HepG2 (cell line): ENCODE measurements at regions not wholly inside any gene's neighbourhood (a gene's known extent, or its start where the extent isn't known, plus 50 kb on each side); places are given as distances from the start of the nearest gene placed in this dataset.

Experiments used
- ATAC-seq: fragments of 200-7000 bp; cut with Tn5 transposase; 3 replicates; pipeline ENCODE4 v1.9.1; 2020; ENCODE audit warnings: mild to moderate bottlenecking, moderate library complexity
- BruUV-seq: library from RNA; stranded (reverse); fragments of 400-500 nt; replicated peaks from 2 replicates; lab custom pipeline; 2021; lab: Mats Ljungman, UMichigan
- CTCF ChIA-PET: fragments of 300-600 bp; formaldehyde crosslinking; extraction: SDS; loops from one replicate; lab custom pipeline; 2021; ENCODE audit warnings: low total read pairs, inconsistent platforms, low intra/inter-chr PET ratio; lab: Yijun Ruan, JAX
- POLR2A ChIA-PET: fragments of 350-600 bp; sonication (Branson Sonifier 250); formaldehyde crosslinking; loops from one replicate; lab custom pipeline; 2020; ENCODE audit warnings: antibody characterized with exemption, inconsistent platforms; lab: Yijun Ruan, JAX
- DNase-seq: peaks from one replicate; pipeline ENCODE4 v3.0.0-alpha.2; 2015; ENCODE audit warnings: low spot score
- FAIRE-seq: peaks from 3 replicates; lab custom pipeline; 2011; peaks lifted over from hg19 to GRCh38; lab: Jason Lieb, UNC
- H2AFZ ChIP-seq: one replicate; pipeline ENCODE4 v1.6.1; 2011; ENCODE audit warnings: low read length, inconsistent platforms
- H3K27ac ChIP-seq: fragments of 300-600 bp; 3 replicates; pipeline ENCODE4 v1.8.0; 2011; ENCODE audit warnings: mixed run types, mild to moderate bottlenecking, mixed read lengths, low read length, inconsistent platforms; ENCODE audit not compliant: insufficient read depth; ENCODE audit errors: extremely low read length
- H3K27me3 ChIP-seq, 2 experiments: fragments of 200-600 bp in 1 of 2; 2 replicates in 1 of 2; 3 replicates in 1 of 2; pipeline versions ENCODE4 v1.6.0 to v1.8.0; 2011; ENCODE audit warnings: low read length in 2 of 2, mild to moderate bottlenecking in 2 of 2, moderate library complexity in 2 of 2, inconsistent platforms in 1 of 2; ENCODE audit not compliant: insufficient read depth in 2 of 2, control insufficient read depth in 1 of 2
- H3K36me3 ChIP-seq, 2 experiments: fragments of 200-600 bp in 1 of 2; replicated peaks in 1 of 2; 2 replicates in 1 of 2; 3 replicates in 1 of 2; pipeline versions ENCODE4 v1.5.1 to v1.8.0; 2011; ENCODE audit warnings: low read length in 2 of 2, inconsistent platforms in 1 of 2; ENCODE audit not compliant: insufficient read depth in 2 of 2, control insufficient read depth in 1 of 2
- H3K4me1 ChIP-seq: 2 replicates; pipeline ENCODE4 v1.5.1; 2012; ENCODE audit warnings: low read length, inconsistent platforms; ENCODE audit not compliant: insufficient read depth
- H3K4me2 ChIP-seq: 2 replicates; pipeline ENCODE4 v1.6.0; 2011; ENCODE audit warnings: low read depth, low read length, inconsistent platforms
- H3K4me3 ChIP-seq, 3 experiments: fragments of 200-600 bp in 1 of 3; sonication (generic), shearing (Covaris generic) in 1 of 3; replicated peaks in 1 of 3; 2 replicates each; pipeline ENCODE4 v1.5.1; 2011 to 2016; ENCODE audit warnings: low read length in 3 of 3, inconsistent platforms in 2 of 3, low read depth in 2 of 3, mild to moderate bottlenecking in 2 of 3, control low read depth in 1 of 3, mixed read lengths in 1 of 3; ENCODE audit not compliant: insufficient read depth in 1 of 3
- H3K79me2 ChIP-seq: one replicate; pipeline ENCODE4 v1.6.1; 2011; ENCODE audit warnings: low read length, inconsistent platforms; ENCODE audit not compliant: insufficient read depth
- H3K9ac ChIP-seq: 2 replicates; pipeline ENCODE4 v1.6.0; 2011; ENCODE audit warnings: mild to moderate bottlenecking, low read depth, low read length, inconsistent platforms; ENCODE audit not compliant: insufficient read depth
- H3K9me3 ChIP-seq: 2 replicates; pipeline ENCODE4 v1.5.1; 2012; ENCODE audit warnings: mild to moderate bottlenecking, low read length
- H4K20me1 ChIP-seq: 2 replicates; pipeline ENCODE4 v1.6.0; 2011; ENCODE audit warnings: inconsistent platforms, mild to moderate bottlenecking, low read length, moderate library complexity; ENCODE audit not compliant: insufficient read depth
- ARID3A ChIP-seq: IDR thresholded peaks from 2 replicates; pipeline ENCODE4 v1.6.1; 2012; ENCODE audit warnings: low read depth, low read length, improper control_type of control experiment
- BHLHE40 ChIP-seq: IDR thresholded peaks from 2 replicates; pipeline ENCODE4 v1.6.1; 2011; ENCODE audit warnings: low read length, improper control_type of control experiment
- CCAR2 ChIP-seq: fragments of 200-400 bp; formaldehyde crosslinking; optimal IDR thresholded peaks from 2 replicates; pipeline ENCODE3; 2018; ENCODE audit warnings: low read depth, mild to moderate bottlenecking, low read length, moderate library complexity
- ELF3 ChIP-seq: IDR thresholded peaks from 2 replicates; pipeline ENCODE4 v1.6.1; 2016; ENCODE audit warnings: missing genetic modification reagents, missing compliant biosample characterization
- HOXD1 ChIP-seq: sonication (generic); formaldehyde crosslinking; IDR thresholded peaks from 2 replicates; pipeline ENCODE4 v1.5.0; 2020; ENCODE audit warnings: missing genetic modification reagents
- NFAT5 ChIP-seq: sonication (generic); formaldehyde crosslinking; IDR thresholded peaks from 2 replicates; pipeline ENCODE4 v1.4.0; 2020; ENCODE audit warnings: missing genetic modification reagents
- SP2 ChIP-seq: sonication (generic); formaldehyde crosslinking; IDR thresholded peaks from 2 replicates; pipeline ENCODE4 v1.5.1; 2020; ENCODE audit warnings: mild to moderate bottlenecking, missing genetic modification reagents
- USF2 ChIP-seq, 2 experiments: sonication (generic) in 1 of 2; formaldehyde crosslinking in 1 of 2; IDR thresholded peaks; 2 replicates each; pipeline versions ENCODE4 v1.5.1 to v1.6.1; 2011 to 2020; ENCODE audit warnings: borderline replicate concordance in 1 of 2, low read depth in 1 of 2, low read length in 1 of 2, mild to moderate bottlenecking in 1 of 2, missing genetic modification reagents in 1 of 2, moderate library complexity in 1 of 2
- ZFY ChIP-seq: sonication (generic); formaldehyde crosslinking; IDR thresholded peaks from 2 replicates; pipeline ENCODE4 v1.4.0; 2020; ENCODE audit warnings: missing genetic modification reagents
- ZNF225 ChIP-seq: sonication (generic); formaldehyde crosslinking; IDR thresholded peaks from 2 replicates; pipeline ENCODE4 v1.4.0; 2020; ENCODE audit warnings: mild to moderate bottlenecking, missing genetic modification reagents
- ZNF530 ChIP-seq: sonication (generic); formaldehyde crosslinking; IDR thresholded peaks from 2 replicates; pipeline ENCODE4 v1.5.0; 2020; ENCODE audit warnings: low read depth, mild to moderate bottlenecking, missing genetic modification reagents
- ZNF615 ChIP-seq: sonication (generic); formaldehyde crosslinking; IDR thresholded peaks from 2 replicates; pipeline ENCODE4 v1.5.0; 2020; ENCODE audit warnings: mild to moderate bottlenecking, missing genetic modification reagents, borderline replicate concordance
- WGBS: methylation state at CpG from one replicate; pipeline ENCODE4 v1.1.6; 2017; ENCODE audit warnings: low lambda C conversion rate; 5-methylcytosine and 5-hydroxymethylcytosine counted together
- in situ Hi-C: cut with HindIII; loops from 2 replicates; pipeline ENCODE4 v1.10.0; 2017; ENCODE audit warnings: low pct_unique_long_range_greater_than_20kb; ENCODE audit not compliant: extremely low pct_ligation_motif_present
- intact Hi-C: fragments of 100-400 bp; cut with micrococcal nuclease; formaldehyde crosslinking; loops from one replicate; pipeline ENCODE4 v1.10.0; 2022; ENCODE audit not compliant: unreplicated experiment
- TF ChIP-seq, protein P1 (sequence below): sonication (generic); formaldehyde crosslinking; IDR thresholded peaks from 2 replicates; pipeline ENCODE4 v1.5.0; 2020; ENCODE audit warnings: mild to moderate bottlenecking, low read depth, missing genetic modification reagents, borderline replicate concordance

GRCh38 chr10:118900617-118901016 is 128.9 kb upstream of the NANOS1 start (continued):
- TF ChIP-seq NFAT5 (CRISPR knock-in tag), result no peak

DNA sequence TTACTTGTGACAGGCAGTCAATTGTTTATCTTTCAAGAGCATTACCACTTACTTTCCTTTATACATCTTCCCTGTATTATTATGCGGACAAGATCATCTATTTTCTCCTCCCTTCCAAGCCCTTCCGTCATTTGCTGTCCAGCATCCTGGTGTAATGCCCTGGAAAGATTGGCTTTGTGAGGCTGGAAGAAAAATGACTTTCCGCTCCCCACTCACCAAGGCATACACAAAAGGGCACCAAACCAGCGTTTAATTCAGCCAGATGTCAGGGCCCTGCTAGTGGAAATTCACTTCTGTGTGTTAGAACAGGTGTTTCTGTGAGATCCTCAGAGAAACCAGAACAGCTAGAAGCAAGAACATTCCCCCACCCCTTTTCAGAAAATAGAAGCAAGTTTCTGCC is 128.1 kb upstream of the NANOS1 start:
- FAIRE-seq (no peak), DNase-seq (no peak), ATAC-seq (no peak)
- Histone ChIP-seq H2AFZ (no peak overlapping the region), H3K36me3 (no peaks in the 10 kb centered on the region), H3K79me2 (no peaks in the 10 kb centered on the region), H3K27ac (no peak overlapping the region), H4K20me1 (no peaks in the 10 kb centered on the region), H3K9me3 (no peaks in the 10 kb centered on the region; the same call in 1 of the 2 replicates), H3K4me1 (no peaks in the 10 kb centered on the region), H3K4me2 (no peak overlapping the region), H3K4me3 (no peak overlapping the region), H3K27me3 (no peaks in the 10 kb centered on the region; a peak in 1 of 5 replicates), H3K9ac (no peak overlapping the region)
- intact Hi-C loops, result no loop called here
- 55% methylated on average over 4 of the region's 4 CpGs for WGBS
- no TSS peak for BruUV-seq
- in situ Hi-C loops, result no loop called here
- CTCF ChIA-PET, result no interaction called here
- POLR2A ChIA-PET, result no interaction called here
- TF ChIP-seq HOXD1 (CRISPR knock-in tag) (no peak), USF2 (IDR thresholded peaks at IDR 0.05; ENCODE audit: low read depth, low read length) (no peak), USF2 (CRISPR knock-in tag; IDR thresholded peaks at IDR 0.05; ENCODE audit: borderline replicate concordance) (no peak), ELF3 (no peak), ZNF615 (CRISPR knock-in tag) (no peak), ARID3A (no peak), CCAR2 (no peak), BHLHE40 (no peak), ZNF530 (CRISPR knock-in tag) (no peak), ZNF225 (CRISPR knock-in tag) (no peak), ZFY (CRISPR knock-in tag) (no peak), SP2 (CRISPR knock-in tag) (no peak)
- TF ChIP-seq, protein P1, sequence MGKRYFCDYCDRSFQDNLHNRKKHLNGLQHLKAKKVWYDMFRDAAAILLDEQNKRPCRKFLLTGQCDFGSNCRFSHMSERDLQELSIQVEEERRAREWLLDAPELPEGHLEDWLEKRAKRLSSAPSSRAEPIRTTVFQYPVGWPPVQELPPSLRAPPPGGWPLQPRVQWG (CRISPR knock-in tag), result no peak
